Neural cell (in vitro differentiated cells): ENCODE measurements at regions not wholly inside any gene's neighbourhood (a gene's known extent, or its start where the extent isn't known, plus 50 kb on each side); places are given as distances from the start of the nearest gene placed in this dataset.

Source experiments
- CTCF ChIP-seq: fragments of 450-650 bp; IDR thresholded peaks from 2 replicates; pipeline ENCODE4 v1.5.1; 2014; ENCODE audit warnings: antibody characterized with exemption, mild to moderate bottlenecking, moderate library complexity; ENCODE audit not compliant: poor library complexity, severe bottlenecking
- EZH2 ChIP-seq: fragments of 200-600, 300-800 bp; shearing (Covaris generic), sonication (generic); IDR thresholded peaks from 2 replicates; pipeline ENCODE4 v1.6.1; 2014; ENCODE audit warnings: antibody characterized with exemption, low read length, borderline replicate concordance, mild to moderate bottlenecking; ENCODE audit not compliant: insufficient read depth, poor library complexity, severe bottlenecking
- MXI1 ChIP-seq: fragments of 450-650 bp; conservative IDR thresholded peaks from 2 replicates; pipeline ENCODE4 v1.6.1; 2014; ENCODE audit warnings: antibody characterized with exemption, mild to moderate bottlenecking; ENCODE audit not compliant: poor library complexity, severe bottlenecking
- POLR2AphosphoS5 ChIP-seq: IDR thresholded peaks from 2 replicates; pipeline ENCODE4 v1.6.1; 2012
- REST ChIP-seq: IDR thresholded peaks from 2 replicates; pipeline ENCODE4 v1.6.1; 2012; ENCODE audit warnings: borderline replicate concordance
- SMC3 ChIP-seq: fragments of 450-650 bp; conservative IDR thresholded peaks from 2 replicates; pipeline ENCODE4 v1.6.1; 2014; ENCODE audit warnings: antibody characterized with exemption, mild to moderate bottlenecking, moderate library complexity; ENCODE audit not compliant: poor library complexity

GRCh38 chr16:88329726-88330700, 52.7 kb upstream of the ZNF469 start:
- TF ChIP-seq EZH2 = no peak
- TF ChIP-seq REST = no peak
- no peak for TF ChIP-seq POLR2AphosphoS5
- TF ChIP-seq CTCF = no peak
- TF ChIP-seq MXI1 = no peak
- no peak for TF ChIP-seq SMC3
